KMS-11 (cell line): ENCODE measurements at regions not wholly inside any gene's neighbourhood (a gene's known extent, or its start where the extent isn't known, plus 50 kb on each side); places are given as distances from the start of the nearest gene placed in this dataset.

Experiments used
- H2AFZ ChIP-seq: fragments of 200-600 bp; sonication (generic); 2 replicates; pipeline ENCODE4 v1.6.1; 2016; ENCODE audit warnings: antibody characterized with exemption, mixed run types, low read depth
- H3K27ac ChIP-seq: fragments of 200-600 bp; sonication (generic); 2 replicates; pipeline ENCODE4 v1.6.1; 2016; ENCODE audit warnings: mild to moderate bottlenecking, mixed run types
- H3K27me3 ChIP-seq: fragments of 200-600 bp; sonication (generic); 2 replicates; pipeline ENCODE4 v1.6.1; 2017; ENCODE audit warnings: mild to moderate bottlenecking, low read depth, mixed run types, moderate library complexity; ENCODE audit not compliant: insufficient read depth
- H3K36me3 ChIP-seq: fragments of 200-600 bp; sonication (generic); 2 replicates; pipeline ENCODE4 v1.6.1; 2017; ENCODE audit warnings: mild to moderate bottlenecking, mixed run types; ENCODE audit not compliant: insufficient read depth
- H3K4me1 ChIP-seq: fragments of 200-600 bp; sonication (generic); 2 replicates; pipeline ENCODE4 v1.6.1; 2016; ENCODE audit warnings: mild to moderate bottlenecking, low read depth, mixed run types; ENCODE audit not compliant: poor library complexity, severe bottlenecking
- H3K4me2 ChIP-seq: fragments of 200-600 bp; sonication (generic); 2 replicates; pipeline ENCODE4 v1.7.0; 2016; ENCODE audit warnings: mild to moderate bottlenecking, mixed run types
- H3K4me3 ChIP-seq: fragments of 200-600 bp; sonication (generic); IDR thresholded peaks from 2 replicates; pipeline ENCODE4 v1.6.1; 2017; ENCODE audit warnings: low read depth, low read length, mixed read lengths; ENCODE audit not compliant: insufficient read depth
- H3K79me2 ChIP-seq: fragments of 200-600 bp; sonication (generic); 2 replicates; pipeline ENCODE4 v1.6.1; 2016; ENCODE audit warnings: low read depth, mixed run types; ENCODE audit not compliant: insufficient read depth
- H3K9ac ChIP-seq: fragments of 200-600 bp; sonication (generic); 2 replicates; pipeline ENCODE4 v1.6.1; 2016; ENCODE audit warnings: mild to moderate bottlenecking, mixed run types
- H4K20me1 ChIP-seq: fragments of 200-600 bp; sonication (generic); 2 replicates; pipeline ENCODE4 v1.6.1; 2016; ENCODE audit warnings: mild to moderate bottlenecking, mixed run types; ENCODE audit not compliant: insufficient read depth
- TF ChIP-seq, protein P1 (sequence below): fragments of 200-600 bp; sonication (generic); conservative IDR thresholded peaks from 2 replicates; pipeline ENCODE4 v1.6.1; 2017; ENCODE audit warnings: low read depth, mild to moderate bottlenecking, antibody characterized with exemption, low read length, moderate library complexity, mixed read lengths

DNA sequence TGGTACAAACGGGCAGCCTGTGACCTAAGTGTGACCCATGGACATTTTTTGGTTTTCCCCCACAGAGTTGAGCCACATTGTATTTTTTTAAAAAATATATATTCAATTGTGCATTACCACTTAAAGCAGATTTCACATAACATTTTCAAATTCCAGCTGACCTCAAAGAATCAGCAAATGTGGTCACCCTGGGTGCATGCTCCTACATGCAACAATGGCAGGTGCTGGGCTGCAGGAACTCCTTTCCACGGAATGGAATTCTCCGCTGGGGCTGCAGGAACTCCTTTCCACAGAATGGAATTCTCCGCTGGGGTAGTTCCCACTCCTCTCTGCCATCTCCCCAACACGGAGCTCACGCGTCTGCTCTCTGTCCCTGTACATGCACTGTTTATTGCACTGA lies 68.7 kb downstream of the MAP10 start:
- Histone ChIP-seq H4K20me1 (no peaks in the 10 kb centered on the region), H3K4me2 (no peak overlapping the region), H3K36me3 (no peaks in the 10 kb centered on the region), H3K4me3 (no peak overlapping the region), H3K27me3 (no peaks in the 10 kb centered on the region; the same call in 1 of the 2 replicates), H2AFZ (no peak overlapping the region), H3K79me2 (no peaks in the 10 kb centered on the region), H3K4me1 (peaks cover 60% of the 10 kb centered on the region), H3K27ac (no peak overlapping the region), H3K9ac (no peak overlapping the region)
- TF ChIP-seq, protein P1, sequence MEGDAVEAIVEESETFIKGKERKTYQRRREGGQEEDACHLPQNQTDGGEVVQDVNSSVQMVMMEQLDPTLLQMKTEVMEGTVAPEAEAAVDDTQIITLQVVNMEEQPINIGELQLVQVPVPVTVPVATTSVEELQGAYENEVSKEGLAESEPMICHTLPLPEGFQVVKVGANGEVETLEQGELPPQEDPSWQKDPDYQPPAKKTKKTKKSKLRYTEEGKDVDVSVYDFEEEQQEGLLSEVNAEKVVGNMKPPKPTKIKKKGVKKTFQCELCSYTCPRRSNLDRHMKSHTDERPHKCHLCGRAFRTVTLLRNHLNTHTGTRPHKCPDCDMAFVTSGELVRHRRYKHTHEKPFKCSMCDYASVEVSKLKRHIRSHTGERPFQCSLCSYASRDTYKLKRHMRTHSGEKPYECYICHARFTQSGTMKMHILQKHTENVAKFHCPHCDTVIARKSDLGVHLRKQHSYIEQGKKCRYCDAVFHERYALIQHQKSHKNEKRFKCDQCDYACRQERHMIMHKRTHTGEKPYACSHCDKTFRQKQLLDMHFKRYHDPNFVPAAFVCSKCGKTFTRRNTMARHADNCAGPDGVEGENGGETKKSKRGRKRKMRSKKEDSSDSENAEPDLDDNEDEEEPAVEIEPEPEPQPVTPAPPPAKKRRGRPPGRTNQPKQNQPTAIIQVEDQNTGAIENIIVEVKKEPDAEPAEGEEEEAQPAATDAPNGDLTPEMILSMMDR = no peak

DNA sequence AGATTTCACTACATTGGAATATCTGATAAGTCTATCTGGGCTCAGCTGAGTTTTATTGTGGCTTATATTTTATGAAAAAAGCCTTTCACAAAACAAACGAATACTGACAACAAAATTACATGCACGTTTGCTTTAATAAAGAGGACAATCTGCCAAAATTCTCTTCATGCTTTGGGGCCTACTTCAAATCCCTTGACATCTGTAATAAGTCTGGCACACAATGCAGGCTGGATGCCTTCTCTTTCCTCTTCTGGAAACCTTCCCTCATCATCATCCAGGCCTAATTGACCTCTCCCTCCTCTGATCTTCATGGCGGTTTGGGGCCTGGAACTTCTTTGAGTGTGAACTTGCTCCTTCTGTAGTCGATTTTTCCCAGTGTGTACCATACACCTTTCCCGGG lies 70.3 kb downstream of the MAP10 start:
- Histone ChIP-seq H3K9ac (no peak overlapping the region), H3K27ac (no peak overlapping the region), H3K4me1 (peaks cover 44% of the 10 kb centered on the region), H4K20me1 (no peaks in the 10 kb centered on the region), H3K79me2 (no peaks in the 10 kb centered on the region), H3K4me2 (peak overlapping the region; percentile 65; the same call in 1 of the 2 replicates), H3K4me3 (no peak overlapping the region), H3K27me3 (no peaks in the 10 kb centered on the region; the same call in 1 of the 2 replicates), H2AFZ (no peak overlapping the region), H3K36me3 (no peaks in the 10 kb centered on the region)
- TF ChIP-seq, protein P1 = no peak

DNA sequence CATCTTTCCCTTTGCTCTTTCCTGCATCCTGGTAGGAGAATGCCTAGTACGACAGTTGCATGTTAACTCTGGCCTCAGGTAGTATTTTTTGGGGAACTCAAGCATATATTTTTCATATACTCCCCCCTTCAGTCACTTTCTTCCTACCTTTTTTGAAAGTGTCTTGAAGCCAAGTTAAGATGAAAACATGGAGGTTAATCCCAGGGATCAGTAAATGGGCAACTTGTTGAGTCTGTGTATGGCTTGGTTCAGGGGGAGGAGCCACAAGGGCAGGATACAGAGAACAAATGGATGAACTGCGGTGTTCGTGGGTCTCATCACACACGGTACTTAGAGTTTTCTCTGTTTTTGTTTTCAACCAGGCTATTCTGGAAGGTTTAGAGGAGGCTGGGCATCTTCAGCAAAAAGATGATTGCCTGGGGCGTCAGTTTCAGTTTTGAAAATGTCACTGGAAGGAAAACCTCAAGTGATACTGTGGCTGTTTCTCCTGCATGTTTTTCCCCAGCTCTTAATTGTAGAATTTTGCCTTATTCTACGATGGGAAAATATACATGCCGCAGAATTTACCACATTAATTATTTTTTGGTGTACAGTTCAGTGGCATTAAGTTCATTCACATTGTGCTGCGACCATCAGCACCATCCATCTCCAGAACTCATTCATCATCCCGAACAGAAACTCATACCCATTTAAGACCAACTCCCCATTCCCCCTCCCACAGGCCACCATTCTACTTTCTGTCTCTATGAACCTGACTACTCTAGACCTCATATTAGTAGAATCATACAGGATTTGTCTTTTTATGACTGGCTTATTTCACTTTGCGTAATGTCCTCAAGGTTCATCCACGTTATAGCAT lies 71.5 kb downstream of the MAP10 start:
- Histone ChIP-seq H3K27me3 (no peaks in the 10 kb centered on the region; the same call in 1 of the 2 replicates), H2AFZ (0 out of 2 replicates have a peak overlapping the region, but pooled peaks have one; percentile 23), H3K4me1 (peaks cover 41% of the 10 kb centered on the region), H3K36me3 (no peaks in the 10 kb centered on the region), H3K27ac (peak overlapping the region; percentile 13; the same call in 1 of the 2 replicates), H3K4me3 (no peak overlapping the region), H3K79me2 (no peaks in the 10 kb centered on the region), H3K9ac (no peak overlapping the region), H3K4me2 (peak overlapping the region; percentile 65), H4K20me1 (no peaks in the 10 kb centered on the region)
- TF ChIP-seq, protein P1 = no peak

DNA sequence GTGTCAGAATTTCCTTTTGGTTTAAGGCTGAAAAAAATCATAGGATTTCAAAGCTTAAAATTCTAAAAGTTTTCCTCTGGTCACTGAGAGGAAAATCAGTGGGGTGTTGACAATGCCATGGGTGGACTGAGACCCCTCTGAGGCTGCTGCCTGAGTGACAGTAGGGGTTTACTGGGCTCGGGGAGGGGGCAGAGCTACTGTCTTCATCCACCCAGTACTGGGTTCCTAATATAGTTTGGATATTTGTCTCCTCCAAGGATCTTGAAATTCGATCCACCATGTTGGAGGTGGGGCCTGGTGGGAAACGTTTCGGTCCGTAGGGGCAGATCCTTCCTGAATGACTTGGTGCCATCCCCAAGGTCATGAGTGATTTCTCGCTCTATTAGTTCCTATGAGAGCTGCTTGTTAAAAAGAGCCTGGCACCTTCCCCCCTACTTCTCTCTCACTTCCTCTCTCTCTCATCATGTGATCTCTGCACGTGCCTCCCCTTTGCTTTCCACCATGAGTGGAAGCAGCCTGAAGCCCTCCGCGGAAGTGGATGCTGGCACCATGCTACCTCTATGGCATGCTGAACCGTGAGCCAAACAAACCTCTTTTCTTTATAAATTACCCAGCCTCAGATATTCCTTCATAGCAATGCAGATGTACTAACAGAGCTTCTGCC lies 72.3 kb downstream of the MAP10 start:
- no peaks in the 10 kb centered on the region for H4K20me1 ChIP-seq

More for the DNA sequence above, 72.3 kb downstream of the MAP10 start:
- Histone ChIP-seq H3K4me2 (peak overlapping the region; percentile 65), H3K27ac (peak overlapping the region; percentile 13; the same call in 1 of the 2 replicates), H3K9ac (no peak overlapping the region), H3K36me3 (no peaks in the 10 kb centered on the region), H3K79me2 (no peaks in the 10 kb centered on the region), H3K4me1 (peaks cover 41% of the 10 kb centered on the region), H3K27me3 (no peaks in the 10 kb centered on the region; the same call in 1 of the 2 replicates), H2AFZ (no peak overlapping the region), H3K4me3 (no peak overlapping the region)
- TF ChIP-seq, protein P1 = no peak
